A549 (cell line): ENCODE measurements at regions not wholly inside any gene's neighbourhood (a gene's known extent, or its start where the extent isn't known, plus 50 kb on each side); places are given as distances from the start of the nearest gene placed in this dataset.
A peak's percentile ranks its signal among the peaks of the same experiment; 100 is the strongest.

ENCODE experiments used
- ATAC-seq, 2 experiments: fragments of 200-7000 bp in 1 of 2; fragments of >200 bp in 1 of 2; cut with Nextera tagmentation in 1 of 2; cut with Tn5 transposase in 1 of 2; 3 replicates each; pipeline versions ENCODE4 v1.8.0 to v1.9.1; 2018 to 2020; ENCODE audit warnings: mild to moderate bottlenecking in 1 of 2, moderate library complexity in 1 of 2
- CTCF ChIA-PET: fragments of 300-600 bp; sonication (Branson Sonifier 250); formaldehyde crosslinking; extraction: SDS; loops from one replicate; lab custom pipeline; 2021; ENCODE audit warnings: antibody characterized with exemption, inconsistent platforms; lab: Yijun Ruan, JAX
- POLR2A ChIA-PET: fragments of 350-600 bp; formaldehyde crosslinking; extraction: SDS; loops from one replicate; lab custom pipeline; 2021; ENCODE audit warnings: antibody characterized with exemption, inconsistent platforms; lab: Yijun Ruan, JAX
- DNase-seq, 2 experiments: peaks; one replicate each; pipeline versions ENCODE4 v3.0.0 to v3.0.0-alpha.2; 2011 to 2016; ENCODE audit warnings: low read depth in 1 of 2, low spot score in 1 of 2
- FAIRE-seq: peaks from 2 replicates; lab custom pipeline; 2011; peaks lifted over from hg19 to GRCh38; lab: Jason Lieb, UNC
- H3K27ac ChIP-seq, 2 experiments: fragments of >200 bp; sonication (Bioruptor Twin); formaldehyde crosslinking; 3 replicates each; pipeline ENCODE4 v1.5.1; 2016 to 2017
- H3K4me1 ChIP-seq: fragments of >200 bp; sonication (Bioruptor Twin); formaldehyde crosslinking; 3 replicates; pipeline ENCODE4 v1.6.1; 2016
- H3K4me2 ChIP-seq: fragments of >200 bp; sonication (Bioruptor Twin); formaldehyde crosslinking; 3 replicates; pipeline ENCODE4 v1.6.1; 2016
- H3K4me3 ChIP-seq: fragments of >200 bp; sonication (Bioruptor Twin); formaldehyde crosslinking; 3 replicates; pipeline ENCODE4 v1.5.1; 2016
- H3K9me3 ChIP-seq: fragments of >200 bp; sonication (Bioruptor Twin); formaldehyde crosslinking; 3 replicates; pipeline ENCODE4 v1.6.1; 2016
- BCL3 ChIP-seq: fragments of >200 bp; sonication (Bioruptor Twin); formaldehyde crosslinking; IDR thresholded peaks from 3 replicates; pipeline ENCODE4 v1.6.1; 2016
- CBX2 ChIP-seq: fragments of 200-600 bp; sonication (generic); IDR thresholded peaks from 2 replicates; pipeline ENCODE4 v1.6.1; 2016; ENCODE audit warnings: low read depth, mild to moderate bottlenecking, borderline replicate concordance
- CTCF ChIP-seq: fragments of >200 bp; sonication (Bioruptor Twin); formaldehyde crosslinking; IDR thresholded peaks from 3 replicates; pipeline ENCODE4 v1.5.1; 2016
- HDAC2 ChIP-seq: fragments of 200-600 bp; sonication (generic); IDR thresholded peaks from 2 replicates; pipeline ENCODE4 v1.6.1; 2016
- KDM5A ChIP-seq: fragments of 200-600 bp; sonication (generic); IDR thresholded peaks from 2 replicates; pipeline ENCODE4 v1.6.1; 2016; ENCODE audit warnings: antibody characterized with exemption, mild to moderate bottlenecking
- MAFK ChIP-seq: fragments of 450-650 bp; IDR thresholded peaks from 2 replicates; pipeline ENCODE4 v1.6.1; 2014; ENCODE audit not compliant: partially characterized antibody
- NFE2L2 ChIP-seq: fragments of 150-350 bp; conservative IDR thresholded peaks from 2 replicates; pipeline ENCODE4 v1.6.1; 2014; ENCODE audit warnings: low read length
- NR3C1 ChIP-seq: fragments of >200 bp; sonication (Bioruptor Twin); formaldehyde crosslinking; IDR thresholded peaks from 3 replicates; pipeline ENCODE4 v1.6.1; 2017
- PBX3 ChIP-seq: IDR thresholded peaks from 2 replicates; pipeline ENCODE4 v1.6.1; 2012
- PHF8 ChIP-seq: fragments of 200-600 bp; sonication (generic); IDR thresholded peaks from 2 replicates; pipeline ENCODE4 v1.6.1; 2016; ENCODE audit warnings: low read depth, mild to moderate bottlenecking, antibody characterized with exemption, moderate library complexity, borderline replicate concordance
- POLR2AphosphoS2 ChIP-seq: conservative IDR thresholded peaks from 2 replicates; pipeline ENCODE4 v1.6.1; 2012; ENCODE audit warnings: low read length, improper control_type of control experiment, inconsistent platforms
- SMC3 ChIP-seq: fragments of >200 bp; sonication (Bioruptor Twin); formaldehyde crosslinking; IDR thresholded peaks from 3 replicates; pipeline ENCODE4 v1.6.1; 2018; ENCODE audit warnings: inconsistent platforms
- ZSCAN20 ChIP-seq: fragments of 250-450 bp; sonication (Bioruptor Pico); IDR thresholded peaks from 2 replicates; pipeline ENCODE4 v1.8.0; 2022; ENCODE audit warnings: mild to moderate bottlenecking, moderate library complexity
- WGBS: methylation state at CpG from one replicate; pipeline ENCODE4 v1.1.6; 2017; ENCODE audit errors: missing lambda C conversion rate; 5-methylcytosine and 5-hydroxymethylcytosine counted together

- no peak for TF ChIP-seq CBX2
- TF ChIP-seq PHF8 = 0 out of 2 replicates have a peak, but pooled peaks have one; percentile 20
- no peak for TF ChIP-seq CTCF
- peaks cover 10% of the 10 kb centered on the region; the same call in 1 of the 3 replicates for H3K9me3 ChIP-seq
- POLR2A ChIA-PET = no interaction called here
- CTCF ChIA-PET = no interaction called here
- no peak for ATAC-seq
- FAIRE-seq = no peak
- H3K4me2 ChIP-seq = no peak overlapping the region
- no peak for DNase-seq
- no peaks in the 10 kb centered on the region for H3K4me1 ChIP-seq
- no peak overlapping the region for H3K4me3 ChIP-seq
- H3K27ac ChIP-seq = no peak overlapping the region
- 0% methylated on average over 2 of the region's 2 CpGs for WGBS
These were observed 308.4 kb upstream of the GCFC2 start for GRCh38 chr2:76019128-76019527.

- CTCF ChIA-PET = no interaction called here
- no peak for ATAC-seq
- no peak for FAIRE-seq
These were observed 298.8 kb upstream of the GCFC2 start for GRCh38 chr2:76009484-76009883.

More at GRCh38 chr2:76009484-76009883, 298.8 kb upstream of the GCFC2 start:
- TF ChIP-seq POLR2AphosphoS2 (no peak), NFE2L2 (no peak), CTCF (no peak), NR3C1 (no peak), BCL3 (no peak), PBX3 (no peak), KDM5A (no peak), ZSCAN20 (CRISPR knock-in tag) (no peak), MAFK (no peak), SMC3 (no peak), HDAC2 (no peak), CBX2 (no peak)
- Histone ChIP-seq H3K9me3 (peaks cover 6% of the 10 kb centered on the region; the same call in 1 of the 3 replicates), H3K4me1 (no peaks in the 10 kb centered on the region), H3K4me3 (no peak overlapping the region), H3K4me2 (no peak overlapping the region), H3K27ac (no peak overlapping the region)
- POLR2A ChIA-PET = no interaction called here
- WGBS = 21% methylated on average over 2 of the region's 2 CpGs
- DNase-seq = no peak
